ENCODE measurements at regions not wholly inside any gene's neighbourhood (a gene's known extent, or its start where the extent isn't known, plus 50 kb on each side); places are given as distances from the start of the nearest gene placed in this dataset.

GRCh38 chr7:108890862-108891261, 321.2 kb downstream of the DNAJB9 start:
- TF ChIP-seq CTCF (IDR thresholded peaks at IDR 0.05) = no peak
- no peak for TF ChIP-seq POLR2A (IDR thresholded peaks at IDR 0.05)
- TF ChIP-seq EP300 (IDR thresholded peaks at IDR 0.05) = no peak
